Gastroesophageal sphincter (tissue), 3 donors: ENCODE measurements at regions not wholly inside any gene's neighbourhood (a gene's known extent, or its start where the extent isn't known, plus 50 kb on each side); places are given as distances from the start of the nearest gene placed in this dataset.

Source experiments
- POLR2A ChIP-seq, 2 donors: fragments of 450-650 bp; IDR thresholded peaks; one replicate each; pipeline ENCODE4 v1.6.1; 2017; ENCODE audit warnings: antibody characterized with exemption in 2 of 2, mild to moderate bottlenecking in 2 of 2, moderate library complexity in 1 of 2
- TF ChIP-seq, protein P1 (sequence below), 4 experiments: fragments of 200-600 bp in 2 of 4; fragments of 450-650 bp in 2 of 4; sonication (generic) in 1 of 4; IDR thresholded peaks; one replicate each; pipeline ENCODE4 v1.5.1; 2017 to 2019; ENCODE audit warnings: antibody characterized with exemption in 4 of 4, mild to moderate bottlenecking in 2 of 4, moderate library complexity in 2 of 4

DNA sequence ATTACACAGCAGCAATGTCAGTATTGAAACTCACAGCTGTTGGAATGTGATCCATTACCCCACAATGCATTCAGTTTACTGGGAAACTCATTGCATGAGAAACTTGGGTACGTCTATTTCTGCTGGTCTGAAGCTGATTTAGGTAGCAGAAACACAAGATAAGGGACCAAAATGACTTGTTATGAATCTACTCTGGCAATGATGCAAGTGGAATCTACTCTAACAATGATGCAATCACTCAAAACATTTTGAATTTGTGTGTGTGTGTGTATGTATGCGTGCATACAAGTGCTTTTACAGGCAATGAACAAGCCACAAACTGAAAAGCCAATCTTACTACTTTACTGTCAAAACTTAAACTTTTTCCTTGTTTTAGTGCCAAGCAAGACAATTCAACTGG is 406.7 kb downstream of the ADCYAP1 start:
- TF ChIP-seq, protein P1, sequence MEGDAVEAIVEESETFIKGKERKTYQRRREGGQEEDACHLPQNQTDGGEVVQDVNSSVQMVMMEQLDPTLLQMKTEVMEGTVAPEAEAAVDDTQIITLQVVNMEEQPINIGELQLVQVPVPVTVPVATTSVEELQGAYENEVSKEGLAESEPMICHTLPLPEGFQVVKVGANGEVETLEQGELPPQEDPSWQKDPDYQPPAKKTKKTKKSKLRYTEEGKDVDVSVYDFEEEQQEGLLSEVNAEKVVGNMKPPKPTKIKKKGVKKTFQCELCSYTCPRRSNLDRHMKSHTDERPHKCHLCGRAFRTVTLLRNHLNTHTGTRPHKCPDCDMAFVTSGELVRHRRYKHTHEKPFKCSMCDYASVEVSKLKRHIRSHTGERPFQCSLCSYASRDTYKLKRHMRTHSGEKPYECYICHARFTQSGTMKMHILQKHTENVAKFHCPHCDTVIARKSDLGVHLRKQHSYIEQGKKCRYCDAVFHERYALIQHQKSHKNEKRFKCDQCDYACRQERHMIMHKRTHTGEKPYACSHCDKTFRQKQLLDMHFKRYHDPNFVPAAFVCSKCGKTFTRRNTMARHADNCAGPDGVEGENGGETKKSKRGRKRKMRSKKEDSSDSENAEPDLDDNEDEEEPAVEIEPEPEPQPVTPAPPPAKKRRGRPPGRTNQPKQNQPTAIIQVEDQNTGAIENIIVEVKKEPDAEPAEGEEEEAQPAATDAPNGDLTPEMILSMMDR (IDR thresholded peaks at IDR 0.05) = no peak
- TF ChIP-seq POLR2A (IDR thresholded peaks at IDR 0.05) = no peak
